ENCODE measurements at regions not wholly inside any gene's neighbourhood (a gene's known extent, or its start where the extent isn't known, plus 50 kb on each side); places are given as distances from the start of the nearest gene placed in this dataset.

DNA sequence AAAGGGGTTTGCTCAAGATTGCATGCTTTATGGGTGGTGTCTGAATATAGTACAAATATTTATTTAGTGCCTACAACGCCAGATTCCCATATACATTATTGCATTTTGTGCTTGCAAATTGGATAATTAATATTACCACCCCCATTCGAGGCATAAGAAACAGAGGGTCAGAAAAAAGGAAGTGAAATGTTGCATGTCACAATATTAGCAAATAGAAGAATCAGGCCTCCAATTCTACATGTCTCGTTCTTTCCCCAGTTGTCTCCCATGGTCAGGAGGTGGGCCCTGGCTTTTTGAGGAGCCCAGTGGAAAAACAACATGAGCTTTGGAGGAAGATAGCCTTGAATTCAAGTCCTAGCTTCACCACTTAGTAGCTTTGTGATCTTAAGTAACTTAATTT, 98.1 kb upstream of the CCDC112 start:
- Histone ChIP-seq H3K27me3 (no peaks in the 10 kb centered on the region), H3K4me3 (no peak overlapping the region), H3K9me3 (no peaks in the 10 kb centered on the region), H3K27ac (no peak overlapping the region), H3K4me1 (peaks cover 0 to 13% (median 0%) of the 10 kb centered on the region in 4 donors), H3K36me3 (no peaks in the 10 kb centered on the region)
- no peak for TF ChIP-seq POLR2A (IDR thresholded peaks at IDR 0.05)
- no peak for ATAC-seq (ENCODE audit: low FRiP score in 2 of 2)
- DNase-seq, result no peak
- WGBS, 2 donors, result 74 to 80% methylated on average over 3 of the region's 3 CpGs

GRCh38 chr5:115393239-115393638, 96.8 kb upstream of the CCDC112 start:
- no peak for TF ChIP-seq POLR2A (IDR thresholded peaks at IDR 0.05)
- Histone ChIP-seq H3K27ac (no peak overlapping the region), H3K36me3 (no peaks in the 10 kb centered on the region), H3K27me3 (no peaks in the 10 kb centered on the region), H3K4me3 (no peak overlapping the region), H3K9me3 (no peaks in the 10 kb centered on the region), H3K4me1 (peaks cover 0 to 13% (median 0%) of the 10 kb centered on the region in 4 donors)
- no peak for DNase-seq
- ATAC-seq (ENCODE audit: low FRiP score in 2 of 2), result no peak
- WGBS, 2 donors, result 59 to 64% methylated on average over 4 of the region's 4 CpGs

GRCh38 chr5:115392611-115393010, 96.2 kb upstream of the CCDC112 start:
- Histone ChIP-seq H3K4me3 (no peak overlapping the region), H3K36me3 (no peaks in the 10 kb centered on the region), H3K27ac (no peak overlapping the region), H3K9me3 (no peaks in the 10 kb centered on the region), H3K27me3 (no peaks in the 10 kb centered on the region), H3K4me1 (peaks cover 0 to 13% (median 0%) of the 10 kb centered on the region in 4 donors)
- 52 to 54% methylated on average over 1 of the region's 1 CpG for WGBS, 2 donors
- TF ChIP-seq EP300 (IDR thresholded peaks at IDR 0.05) (no peak), POLR2A (IDR thresholded peaks at IDR 0.05) (no peak), POLR2AphosphoS5 (IDR thresholded peaks at IDR 0.05) (no peak)
- TF ChIP-seq, protein P1, sequence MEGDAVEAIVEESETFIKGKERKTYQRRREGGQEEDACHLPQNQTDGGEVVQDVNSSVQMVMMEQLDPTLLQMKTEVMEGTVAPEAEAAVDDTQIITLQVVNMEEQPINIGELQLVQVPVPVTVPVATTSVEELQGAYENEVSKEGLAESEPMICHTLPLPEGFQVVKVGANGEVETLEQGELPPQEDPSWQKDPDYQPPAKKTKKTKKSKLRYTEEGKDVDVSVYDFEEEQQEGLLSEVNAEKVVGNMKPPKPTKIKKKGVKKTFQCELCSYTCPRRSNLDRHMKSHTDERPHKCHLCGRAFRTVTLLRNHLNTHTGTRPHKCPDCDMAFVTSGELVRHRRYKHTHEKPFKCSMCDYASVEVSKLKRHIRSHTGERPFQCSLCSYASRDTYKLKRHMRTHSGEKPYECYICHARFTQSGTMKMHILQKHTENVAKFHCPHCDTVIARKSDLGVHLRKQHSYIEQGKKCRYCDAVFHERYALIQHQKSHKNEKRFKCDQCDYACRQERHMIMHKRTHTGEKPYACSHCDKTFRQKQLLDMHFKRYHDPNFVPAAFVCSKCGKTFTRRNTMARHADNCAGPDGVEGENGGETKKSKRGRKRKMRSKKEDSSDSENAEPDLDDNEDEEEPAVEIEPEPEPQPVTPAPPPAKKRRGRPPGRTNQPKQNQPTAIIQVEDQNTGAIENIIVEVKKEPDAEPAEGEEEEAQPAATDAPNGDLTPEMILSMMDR (IDR thresholded peaks at IDR 0.05), result no peak
- ATAC-seq (ENCODE audit: low FRiP score in 2 of 2) (peak in 1 of 2 donors; percentile 31), DNase-seq (no peak)

GRCh38 chr5:115391780-115392179, 95.3 kb upstream of the CCDC112 start:
- Histone ChIP-seq H3K9me3 (no peaks in the 10 kb centered on the region), H3K4me1 (peaks cover 0 to 13% (median 0%) of the 10 kb centered on the region in 4 donors), H3K36me3 (no peaks in the 10 kb centered on the region), H3K27ac (no peak overlapping the region), H3K4me3 (no peak overlapping the region), H3K27me3 (no peaks in the 10 kb centered on the region)
- no peak for DNase-seq
- WGBS, 2 donors, result 93 to 96% methylated on average over 5 of the region's 5 CpGs
- no peak for TF ChIP-seq POLR2A (IDR thresholded peaks at IDR 0.05)
- no peak for TF ChIP-seq POLR2AphosphoS5 (IDR thresholded peaks at IDR 0.05)
- TF ChIP-seq EP300 (IDR thresholded peaks at IDR 0.05), result no peak
- TF ChIP-seq, protein P1 (IDR thresholded peaks at IDR 0.05), result no peak
- ATAC-seq (ENCODE audit: low FRiP score in 2 of 2), result no peak

- no peak for TF ChIP-seq POLR2AphosphoS5 (IDR thresholded peaks at IDR 0.05)
- TF ChIP-seq, protein P1 (IDR thresholded peaks at IDR 0.05), result peak in 2 of 6 experiments; percentile 25 to 51
- ATAC-seq (ENCODE audit: low FRiP score in 2 of 2) (peak in 1 of 2 donors; percentile 58), DNase-seq (peak; percentile 42 to 62)
- Histone ChIP-seq H3K27ac (no peak overlapping the region), H3K9me3 (no peaks in the 10 kb centered on the region), H3K4me3 (no peak overlapping the region), H3K4me1 (peaks cover 0 to 13% (median 0%) of the 10 kb centered on the region in 4 donors), H3K36me3 (no peaks in the 10 kb centered on the region), H3K27me3 (no peaks in the 10 kb centered on the region)
- WGBS, 2 donors, result 81% methylated on average over 7 to 15 of the region's 15 CpGs
Observed at GRCh38 chr5:115389799-115390382, 93.4 kb upstream of the CCDC112 start.

Measured in upper lobe of left lung (tissue), 6 donors.